ENCODE measurements at regions not wholly inside any gene's neighbourhood (a gene's known extent, or its start where the extent isn't known, plus 50 kb on each side); places are given as distances from the start of the nearest gene placed in this dataset.

DNA sequence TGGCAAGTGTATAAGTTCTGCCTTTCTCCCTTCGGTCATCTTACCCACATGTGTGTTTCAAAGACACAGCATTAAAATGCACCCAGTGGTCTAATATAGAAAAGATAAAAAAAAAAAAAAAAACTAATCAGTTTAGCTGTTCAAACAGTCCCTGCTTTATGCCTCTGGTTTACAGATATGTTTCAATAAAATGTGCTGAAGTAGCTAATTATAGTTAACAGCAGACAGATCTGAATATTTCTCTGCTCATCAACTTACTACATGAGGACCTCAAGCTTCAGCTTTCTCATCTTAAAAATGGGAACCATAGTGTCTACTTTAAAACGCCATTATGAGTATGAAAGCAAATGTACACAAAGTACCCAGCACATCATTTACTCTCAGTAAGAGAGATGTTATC is 280.6 kb upstream of the DEFB112 start:
- H3K36me3 ChIP-seq (ENCODE audit: control insufficient read depth in 2 of 2, insufficient read depth in 1 of 2, low read length in 2 of 2): no peaks in the 10 kb centered on the region
- ChIA-PET POLR2A (interaction anchor here (0.6 kb wide), 1 partner anchor 1135 kb away, joined by 4 read pairs; no protein-coding TSS in a partner anchor), CTCF (interaction anchor here (0.5 to 0.6 kb wide), 2 partner anchors 28 to 245 kb away, joined by 3 to 5 read pairs; no protein-coding TSS in a partner anchor)

DNA sequence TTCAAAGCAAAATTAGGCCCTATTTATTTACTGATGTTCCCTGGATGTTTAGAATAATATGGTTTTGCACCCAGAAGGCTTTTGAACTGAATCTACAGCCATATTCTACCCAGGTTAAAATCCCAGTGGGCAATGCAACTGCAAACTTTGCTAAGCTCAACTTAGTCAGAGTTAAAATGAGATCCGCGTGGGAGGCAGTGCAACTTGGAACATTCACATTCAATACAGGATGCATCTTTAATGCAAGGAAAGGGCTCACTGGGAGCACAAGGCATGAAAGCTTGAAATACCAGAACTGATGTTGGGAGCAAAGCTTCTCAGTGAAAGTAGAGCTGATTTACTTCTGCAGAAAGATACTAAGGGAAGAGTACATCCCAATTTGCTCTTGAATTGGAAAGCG is 281.2 kb upstream of the DEFB112 start:
- Histone ChIP-seq H3K4me1 (ENCODE audit: control insufficient read depth, insufficient read depth, low read length) (no peaks in the 10 kb centered on the region), H3K36me3 (ENCODE audit: control insufficient read depth in 2 of 2, insufficient read depth in 1 of 2, low read length in 2 of 2) (no peaks in the 10 kb centered on the region), H3K9me3 (ENCODE audit: control insufficient read depth, insufficient read depth, low read depth, low read length) (no peaks in the 10 kb centered on the region), H3K27ac (ENCODE audit: extremely low read depth, low read depth, low read length) (no peak overlapping the region), H3K4me3 (ENCODE audit: low read depth, low read length) (no peak overlapping the region)
- TF ChIP-seq ZNF707 (tag by site-specific recombination; IDR thresholded peaks at IDR 0.05): no peak
- TF ChIP-seq, protein P1, sequence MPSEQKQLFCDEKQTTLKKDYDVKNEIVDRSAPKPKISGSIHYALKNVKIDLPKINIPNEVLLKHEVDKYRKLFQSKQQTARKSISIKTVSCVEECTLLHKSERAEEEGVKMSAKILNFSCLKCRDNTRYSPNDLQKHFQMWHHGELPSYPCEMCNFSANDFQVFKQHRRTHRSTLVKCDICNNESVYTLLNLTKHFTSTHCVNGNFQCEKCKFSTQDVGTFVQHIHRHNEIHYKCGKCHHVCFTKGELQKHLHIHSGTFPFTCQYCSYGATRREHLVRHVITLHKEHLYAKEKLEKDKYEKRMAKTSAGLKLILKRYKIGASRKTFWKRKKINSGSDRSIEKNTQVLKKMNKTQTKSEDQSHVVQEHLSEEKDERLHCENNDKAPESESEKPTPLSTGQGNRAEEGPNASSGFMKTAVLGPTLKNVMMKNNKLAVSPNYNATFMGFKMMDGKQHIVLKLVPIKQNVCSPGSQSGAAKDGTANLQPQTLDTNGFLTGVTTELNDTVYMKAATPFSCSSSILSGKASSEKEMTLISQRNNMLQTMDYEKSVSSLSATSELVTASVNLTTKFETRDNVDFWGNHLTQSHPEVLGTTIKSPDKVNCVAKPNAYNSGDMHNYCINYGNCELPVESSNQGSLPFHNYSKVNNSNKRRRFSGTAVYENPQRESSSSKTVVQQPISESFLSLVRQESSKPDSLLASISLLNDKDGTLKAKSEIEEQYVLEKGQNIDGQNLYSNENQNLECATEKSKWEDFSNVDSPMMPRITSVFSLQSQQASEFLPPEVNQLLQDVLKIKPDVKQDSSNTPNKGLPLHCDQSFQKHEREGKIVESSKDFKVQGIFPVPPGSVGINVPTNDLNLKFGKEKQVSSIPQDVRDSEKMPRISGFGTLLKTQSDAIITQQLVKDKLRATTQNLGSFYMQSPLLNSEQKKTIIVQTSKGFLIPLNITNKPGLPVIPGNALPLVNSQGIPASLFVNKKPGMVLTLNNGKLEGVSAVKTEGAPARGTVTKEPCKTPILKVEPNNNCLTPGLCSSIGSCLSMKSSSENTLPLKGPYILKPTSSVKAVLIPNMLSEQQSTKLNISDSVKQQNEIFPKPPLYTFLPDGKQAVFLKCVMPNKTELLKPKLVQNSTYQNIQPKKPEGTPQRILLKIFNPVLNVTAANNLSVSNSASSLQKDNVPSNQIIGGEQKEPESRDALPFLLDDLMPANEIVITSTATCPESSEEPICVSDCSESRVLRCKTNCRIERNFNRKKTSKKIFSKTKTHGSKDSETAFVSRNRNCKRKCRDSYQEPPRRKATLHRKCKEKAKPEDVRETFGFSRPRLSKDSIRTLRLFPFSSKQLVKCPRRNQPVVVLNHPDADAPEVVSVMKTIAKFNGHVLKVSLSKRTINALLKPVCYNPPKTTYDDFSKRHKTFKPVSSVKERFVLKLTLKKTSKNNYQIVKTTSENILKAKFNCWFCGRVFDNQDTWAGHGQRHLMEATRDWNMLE (tag by site-specific recombination; conservative IDR thresholded peaks at IDR 0.05; ENCODE audit: low read depth): no peak
- TF ChIP-seq, protein P2, sequence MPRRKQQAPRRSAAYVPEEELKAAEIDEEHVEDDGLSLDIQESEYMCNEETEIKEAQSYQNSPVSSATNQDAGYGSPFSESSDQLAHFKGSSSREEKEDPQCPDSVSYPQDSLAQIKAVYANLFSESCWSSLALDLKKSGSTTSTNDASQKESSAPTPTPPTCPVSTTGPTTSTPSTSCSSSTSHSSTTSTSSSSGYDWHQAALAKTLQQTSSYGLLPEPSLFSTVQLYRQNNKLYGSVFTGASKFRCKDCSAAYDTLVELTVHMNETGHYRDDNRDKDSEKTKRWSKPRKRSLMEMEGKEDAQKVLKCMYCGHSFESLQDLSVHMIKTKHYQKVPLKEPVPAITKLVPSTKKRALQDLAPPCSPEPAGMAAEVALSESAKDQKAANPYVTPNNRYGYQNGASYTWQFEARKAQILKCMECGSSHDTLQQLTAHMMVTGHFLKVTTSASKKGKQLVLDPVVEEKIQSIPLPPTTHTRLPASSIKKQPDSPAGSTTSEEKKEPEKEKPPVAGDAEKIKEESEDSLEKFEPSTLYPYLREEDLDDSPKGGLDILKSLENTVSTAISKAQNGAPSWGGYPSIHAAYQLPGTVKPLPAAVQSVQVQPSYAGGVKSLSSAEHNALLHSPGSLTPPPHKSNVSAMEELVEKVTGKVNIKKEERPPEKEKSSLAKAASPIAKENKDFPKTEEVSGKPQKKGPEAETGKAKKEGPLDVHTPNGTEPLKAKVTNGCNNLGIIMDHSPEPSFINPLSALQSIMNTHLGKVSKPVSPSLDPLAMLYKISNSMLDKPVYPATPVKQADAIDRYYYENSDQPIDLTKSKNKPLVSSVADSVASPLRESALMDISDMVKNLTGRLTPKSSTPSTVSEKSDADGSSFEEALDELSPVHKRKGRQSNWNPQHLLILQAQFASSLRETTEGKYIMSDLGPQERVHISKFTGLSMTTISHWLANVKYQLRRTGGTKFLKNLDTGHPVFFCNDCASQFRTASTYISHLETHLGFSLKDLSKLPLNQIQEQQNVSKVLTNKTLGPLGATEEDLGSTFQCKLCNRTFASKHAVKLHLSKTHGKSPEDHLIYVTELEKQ (tag by site-specific recombination; IDR thresholded peaks at IDR 0.05; ENCODE audit: borderline replicate concordance): no peak
- TF ChIP-seq ZNF23 (tag by site-specific recombination; IDR thresholded peaks at IDR 0.05; ENCODE audit: borderline replicate concordance): no peak
- TF ChIP-seq ZNF211 (tag by site-specific recombination; IDR thresholded peaks at IDR 0.05; ENCODE audit: low read depth): no peak
- ChIA-PET POLR2A (interaction anchor here (0.6 kb wide), 1 partner anchor 1134 kb away, joined by 4 read pairs; no protein-coding TSS in a partner anchor), CTCF (interaction anchor here (0.5 kb wide), 1 partner anchor 245 kb away, joined by 3 read pairs; no protein-coding TSS in a partner anchor)

More for the DNA sequence above, 280.6 kb upstream of the DEFB112 start:
- Histone ChIP-seq H3K9me3 (ENCODE audit: control insufficient read depth, insufficient read depth, low read depth, low read length) (no peaks in the 10 kb centered on the region), H3K4me1 (ENCODE audit: control insufficient read depth, insufficient read depth, low read length) (no peaks in the 10 kb centered on the region), H3K27ac (ENCODE audit: extremely low read depth, low read depth, low read length) (no peak overlapping the region), H3K4me3 (ENCODE audit: low read depth, low read length) (no peak overlapping the region)
- no peak for TF ChIP-seq ZBTB20 (tag by site-specific recombination; IDR thresholded peaks at IDR 0.05)
- no peak for TF ChIP-seq ZIC2 (tag by site-specific recombination; IDR thresholded peaks at IDR 0.05)
- TF ChIP-seq ZNF23 (tag by site-specific recombination; IDR thresholded peaks at IDR 0.05; ENCODE audit: borderline replicate concordance): no peak
- TF ChIP-seq ZNF350 (tag by site-specific recombination; IDR thresholded peaks at IDR 0.05): no peak
- no peak for TF ChIP-seq ZNF624 (tag by site-specific recombination; IDR thresholded peaks at IDR 0.05)

DNA sequence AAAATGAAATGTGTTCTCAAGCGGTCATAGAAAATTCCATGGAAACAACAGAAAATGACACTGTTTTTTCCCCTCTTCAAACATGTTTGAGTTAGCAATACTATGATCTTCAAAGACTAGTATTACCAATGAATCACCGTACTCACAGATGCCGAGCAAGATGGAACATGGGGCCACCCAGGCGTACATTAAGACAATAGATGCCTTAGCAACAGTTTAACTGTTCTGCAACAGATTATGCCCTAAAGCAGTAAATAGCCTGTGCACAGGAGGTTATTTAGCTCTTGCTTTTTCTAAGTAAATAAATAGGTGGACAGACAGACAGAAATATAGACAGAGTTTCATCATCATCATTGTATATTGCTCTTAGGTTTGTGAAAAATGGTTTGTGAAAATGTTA is 284.0 kb upstream of the DEFB112 start:
- H3K4me1 ChIP-seq (ENCODE audit: control insufficient read depth, insufficient read depth, low read length): no peaks in the 10 kb centered on the region
- H3K4me3 ChIP-seq (ENCODE audit: low read depth, low read length): no peak overlapping the region
- ChIA-PET POLR2A (no interaction called here), CTCF (no interaction called here)
- TF ChIP-seq ZNF202 (tag by site-specific recombination; IDR thresholded peaks at IDR 0.05; ENCODE audit: borderline replicate concordance) (no peak), ZNF184 (tag by site-specific recombination; IDR thresholded peaks at IDR 0.05) (no peak), SP3 (tag by site-specific recombination; IDR thresholded peaks at IDR 0.05) (no peak), ZNF623 (tag by site-specific recombination; IDR thresholded peaks at IDR 0.05) (no peak), KLF8 (tag by site-specific recombination; IDR thresholded peaks at IDR 0.05) (no peak), SCRT1 (tag by site-specific recombination; IDR thresholded peaks at IDR 0.05; ENCODE audit: borderline replicate concordance) (no peak), ZFP41 (tag by site-specific recombination; IDR thresholded peaks at IDR 0.05; ENCODE audit: borderline replicate concordance) (no peak)
- TF ChIP-seq, protein P3, sequence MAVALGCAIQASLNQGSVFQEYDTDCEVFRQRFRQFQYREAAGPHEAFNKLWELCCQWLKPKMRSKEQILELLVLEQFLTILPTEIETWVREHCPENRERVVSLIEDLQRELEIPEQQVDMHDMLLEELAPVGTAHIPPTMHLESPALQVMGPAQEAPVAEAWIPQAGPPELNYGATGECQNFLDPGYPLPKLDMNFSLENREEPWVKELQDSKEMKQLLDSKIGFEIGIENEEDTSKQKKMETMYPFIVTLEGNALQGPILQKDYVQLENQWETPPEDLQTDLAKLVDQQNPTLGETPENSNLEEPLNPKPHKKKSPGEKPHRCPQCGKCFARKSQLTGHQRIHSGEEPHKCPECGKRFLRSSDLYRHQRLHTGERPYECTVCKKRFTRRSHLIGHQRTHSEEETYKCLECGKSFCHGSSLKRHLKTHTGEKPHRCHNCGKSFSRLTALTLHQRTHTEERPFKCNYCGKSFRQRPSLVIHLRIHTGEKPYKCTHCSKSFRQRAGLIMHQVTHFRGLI (tag by site-specific recombination; IDR thresholded peaks at IDR 0.05): no peak
- H3K36me3 ChIP-seq (ENCODE audit: control insufficient read depth in 2 of 2, insufficient read depth in 1 of 2, low read length in 2 of 2): no peaks in the 10 kb centered on the region
- H3K27ac ChIP-seq (ENCODE audit: extremely low read depth, low read depth, low read length): no peak overlapping the region
- no peaks in the 10 kb centered on the region for H3K9me3 ChIP-seq (ENCODE audit: control insufficient read depth, insufficient read depth, low read depth, low read length)

All from HEK293 (cell line).